ENCODE measurements at regions not wholly inside any gene's neighbourhood (a gene's known extent, or its start where the extent isn't known, plus 50 kb on each side); places are given as distances from the start of the nearest gene placed in this dataset.

- H3K4me1 ChIP-seq (ENCODE audit: control insufficient read depth in 3 of 3, insufficient read depth in 3 of 3, low read length in 3 of 3), result no peaks in the 10 kb centered on the region
These were observed 266.2 kb upstream of the IGF1R start for GRCh38 chr15:98382139-98382538.

GRCh38 chr15:98383571-98383970, 264.8 kb upstream of the IGF1R start:
- no peak overlapping the region for H3K27ac ChIP-seq (ENCODE audit: low read depth, low read length)
- no peaks in the 10 kb centered on the region for H3K9me3 ChIP-seq (ENCODE audit: control insufficient read depth in 3 of 3, low read length in 3 of 3)
- H3K9ac ChIP-seq (ENCODE audit: low read depth in 1 of 3, low read length in 3 of 3), result no peak overlapping the region
- H3K27me3 ChIP-seq (ENCODE audit: control insufficient read depth in 3 of 3, insufficient read depth in 3 of 3, low read length in 3 of 3), result peaks cover 7 to 24% (median 11%) of the 10 kb centered on the region in 3 donors
- no peaks in the 10 kb centered on the region for H3K4me1 ChIP-seq (ENCODE audit: control insufficient read depth in 3 of 3, insufficient read depth in 3 of 3, low read length in 3 of 3)
- H3K4me3 ChIP-seq (ENCODE audit: low read length in 3 of 3), result no peak overlapping the region
- H3K36me3 ChIP-seq (ENCODE audit: control insufficient read depth in 3 of 3, insufficient read depth in 3 of 3, low read length in 3 of 3), result no peaks in the 10 kb centered on the region

More at GRCh38 chr15:98382139-98382538, 266.2 kb upstream of the IGF1R start:
- Histone ChIP-seq H3K4me3 (ENCODE audit: low read length in 3 of 3) (no peak overlapping the region), H3K9me3 (ENCODE audit: control insufficient read depth in 3 of 3, low read length in 3 of 3) (no peaks in the 10 kb centered on the region), H3K27me3 (ENCODE audit: control insufficient read depth in 3 of 3, insufficient read depth in 3 of 3, low read length in 3 of 3) (peaks cover 7 to 24% (median 11%) of the 10 kb centered on the region in 3 donors), H3K9ac (ENCODE audit: low read depth in 1 of 3, low read length in 3 of 3) (no peak overlapping the region), H3K36me3 (ENCODE audit: control insufficient read depth in 3 of 3, insufficient read depth in 3 of 3, low read length in 3 of 3) (no peaks in the 10 kb centered on the region), H3K27ac (ENCODE audit: low read depth, low read length) (no peak overlapping the region)

- H3K27ac ChIP-seq (ENCODE audit: low read depth, low read length), result no peak overlapping the region
- no peaks in the 10 kb centered on the region for H3K9me3 ChIP-seq (ENCODE audit: control insufficient read depth in 3 of 3, low read length in 3 of 3)
- no peak overlapping the region for H3K4me3 ChIP-seq (ENCODE audit: low read length in 3 of 3)
- peaks cover 7 to 24% (median 11%) of the 10 kb centered on the region in 3 donors for H3K27me3 ChIP-seq (ENCODE audit: control insufficient read depth in 3 of 3, insufficient read depth in 3 of 3, low read length in 3 of 3)
- H3K9ac ChIP-seq (ENCODE audit: low read depth in 1 of 3, low read length in 3 of 3), result no peak overlapping the region
- H3K4me1 ChIP-seq (ENCODE audit: control insufficient read depth in 3 of 3, insufficient read depth in 3 of 3, low read length in 3 of 3), result no peaks in the 10 kb centered on the region
- no peaks in the 10 kb centered on the region for H3K36me3 ChIP-seq (ENCODE audit: control insufficient read depth in 3 of 3, insufficient read depth in 3 of 3, low read length in 3 of 3)
These were observed 263.9 kb upstream of the IGF1R start for GRCh38 chr15:98384328-98385029.

DNA sequence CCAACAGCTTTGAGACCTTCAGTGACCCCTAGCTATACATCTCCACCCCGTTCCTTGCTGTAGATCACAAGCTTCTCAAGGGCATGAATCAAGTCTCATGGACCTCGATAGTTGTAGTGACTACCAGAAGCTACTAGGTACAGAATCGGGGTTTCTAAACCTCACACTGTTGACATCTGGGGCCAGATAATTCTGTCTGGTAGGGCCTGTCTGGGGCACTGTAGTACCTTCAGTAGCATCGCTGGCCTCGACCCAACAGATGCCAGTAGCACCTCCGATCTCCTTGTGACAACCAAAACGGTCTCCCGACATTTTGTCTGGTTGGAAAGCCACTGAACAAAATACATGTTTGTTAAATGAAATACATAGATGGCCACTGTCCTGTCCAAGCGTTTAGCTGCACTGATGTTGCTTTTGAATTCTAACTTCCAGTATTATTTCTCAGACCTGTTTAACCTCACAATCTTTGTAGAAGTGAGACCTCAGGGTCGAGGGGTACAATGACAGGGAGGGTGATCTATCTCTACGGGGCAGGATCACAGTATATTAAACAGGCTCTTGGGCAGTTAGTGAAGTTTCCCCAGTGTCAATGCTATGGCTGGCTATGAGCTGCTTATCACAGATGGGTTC, 262.5 kb upstream of the IGF1R start:
- no peaks in the 10 kb centered on the region for H3K9me3 ChIP-seq (ENCODE audit: control insufficient read depth in 3 of 3, low read length in 3 of 3)
- peaks cover 7 to 24% (median 11%) of the 10 kb centered on the region in 3 donors for H3K27me3 ChIP-seq (ENCODE audit: control insufficient read depth in 3 of 3, insufficient read depth in 3 of 3, low read length in 3 of 3)
- no peaks in the 10 kb centered on the region for H3K36me3 ChIP-seq (ENCODE audit: control insufficient read depth in 3 of 3, insufficient read depth in 3 of 3, low read length in 3 of 3)
- no peak overlapping the region for H3K4me3 ChIP-seq (ENCODE audit: low read length in 3 of 3)
- no peak overlapping the region for H3K9ac ChIP-seq (ENCODE audit: low read depth in 1 of 3, low read length in 3 of 3)
- H3K4me1 ChIP-seq (ENCODE audit: control insufficient read depth in 3 of 3, insufficient read depth in 3 of 3, low read length in 3 of 3), result no peaks in the 10 kb centered on the region
- no peak overlapping the region for H3K27ac ChIP-seq (ENCODE audit: low read depth, low read length)

DNA sequence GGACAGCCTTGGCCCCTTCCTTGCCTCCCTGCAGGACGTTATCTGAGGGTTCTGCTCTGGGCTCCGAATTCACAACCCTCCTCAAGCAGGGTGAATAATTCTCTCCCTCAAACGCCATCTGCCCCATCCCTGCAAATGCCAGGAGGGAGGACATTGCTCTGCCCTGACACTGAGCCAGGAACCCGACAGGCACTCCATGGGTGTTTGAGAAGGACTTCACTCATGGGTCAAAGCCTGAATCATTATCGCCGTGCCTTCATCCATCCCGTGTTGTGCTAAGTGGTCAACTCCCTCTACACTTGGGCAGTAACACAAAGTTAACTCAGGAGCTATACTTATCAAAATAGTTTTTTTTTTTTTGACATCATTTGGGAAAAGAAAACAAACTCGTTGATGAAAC, 261.8 kb upstream of the IGF1R start:
- Histone ChIP-seq H3K9me3 (ENCODE audit: control insufficient read depth in 3 of 3, low read length in 3 of 3) (no peaks in the 10 kb centered on the region), H3K36me3 (ENCODE audit: control insufficient read depth in 3 of 3, insufficient read depth in 3 of 3, low read length in 3 of 3) (no peaks in the 10 kb centered on the region), H3K4me3 (ENCODE audit: low read length in 3 of 3) (no peak overlapping the region), H3K27me3 (ENCODE audit: control insufficient read depth in 3 of 3, insufficient read depth in 3 of 3, low read length in 3 of 3) (peaks cover 7 to 31% (median 11%) of the 10 kb centered on the region in 3 donors), H3K9ac (ENCODE audit: low read depth in 1 of 3, low read length in 3 of 3) (no peak overlapping the region), H3K27ac (ENCODE audit: low read depth, low read length) (no peak overlapping the region), H3K4me1 (ENCODE audit: control insufficient read depth in 3 of 3, insufficient read depth in 3 of 3, low read length in 3 of 3) (no peaks in the 10 kb centered on the region)

DNA sequence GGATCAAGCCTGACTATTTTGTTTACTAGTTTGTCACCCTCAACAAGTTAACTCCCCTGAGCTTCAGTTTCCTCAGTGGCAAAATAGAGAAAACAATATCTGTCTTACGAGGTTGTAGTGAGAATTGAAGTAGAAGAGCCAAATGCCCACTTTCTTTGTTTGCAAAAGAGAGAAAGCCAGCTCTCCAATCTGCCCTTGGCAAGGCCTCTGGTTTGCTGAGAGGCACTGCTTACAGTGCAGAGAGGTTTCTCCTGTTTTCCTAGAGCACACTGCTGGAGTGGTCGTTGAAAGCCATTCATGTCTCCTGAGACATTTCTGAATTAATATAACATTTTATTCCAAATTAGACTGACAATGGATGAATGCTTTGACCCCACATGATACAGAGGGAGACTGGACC, 260.5 kb upstream of the IGF1R start:
- H3K9me3 ChIP-seq (ENCODE audit: control insufficient read depth in 3 of 3, low read length in 3 of 3), result no peaks in the 10 kb centered on the region
- H3K27ac ChIP-seq (ENCODE audit: low read depth, low read length), result no peak overlapping the region
- H3K36me3 ChIP-seq (ENCODE audit: control insufficient read depth in 3 of 3, insufficient read depth in 3 of 3, low read length in 3 of 3), result no peaks in the 10 kb centered on the region
- H3K27me3 ChIP-seq (ENCODE audit: control insufficient read depth in 3 of 3, insufficient read depth in 3 of 3, low read length in 3 of 3), result peaks cover 7 to 26% (median 11%) of the 10 kb centered on the region in 3 donors
- H3K4me1 ChIP-seq (ENCODE audit: control insufficient read depth in 3 of 3, insufficient read depth in 3 of 3, low read length in 3 of 3), result no peaks in the 10 kb centered on the region
- no peak overlapping the region for H3K9ac ChIP-seq (ENCODE audit: low read depth in 1 of 3, low read length in 3 of 3)
- no peak overlapping the region for H3K4me3 ChIP-seq (ENCODE audit: low read length in 3 of 3)

DNA sequence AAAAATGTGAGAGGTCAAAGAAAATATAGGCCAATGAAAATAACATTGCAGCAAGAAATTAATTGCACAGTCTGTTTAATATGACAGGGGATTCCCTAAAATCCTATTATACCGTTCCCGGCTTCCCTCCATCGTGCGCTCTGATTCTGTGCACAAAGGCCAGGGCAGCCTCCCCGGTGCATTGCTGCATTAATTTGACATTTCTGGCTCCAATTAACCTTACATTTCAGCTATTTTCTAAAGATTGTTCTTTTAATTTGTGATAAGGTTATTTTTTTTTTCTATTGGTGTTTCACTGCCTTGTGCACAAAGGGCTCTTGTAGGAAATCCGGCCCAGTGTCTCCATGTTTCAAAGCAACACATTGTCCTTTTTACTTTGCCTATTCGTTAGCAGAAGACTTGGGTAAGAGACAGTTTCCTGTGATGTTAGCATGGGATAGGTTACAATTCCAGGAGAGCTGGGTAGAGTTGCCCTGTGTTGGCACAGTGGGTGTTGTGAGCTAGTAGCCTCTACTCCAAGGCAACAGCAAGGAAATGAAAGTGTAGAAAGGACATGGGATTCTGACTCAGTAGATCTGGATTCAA, 257.3 kb upstream of the IGF1R start:
- no peak overlapping the region for H3K4me3 ChIP-seq (ENCODE audit: low read length in 3 of 3)
- H3K9ac ChIP-seq (ENCODE audit: low read depth in 1 of 3, low read length in 3 of 3), result no peak overlapping the region
- H3K4me1 ChIP-seq (ENCODE audit: control insufficient read depth in 3 of 3, insufficient read depth in 3 of 3, low read length in 3 of 3), result no peaks in the 10 kb centered on the region
- H3K9me3 ChIP-seq (ENCODE audit: control insufficient read depth in 3 of 3, low read length in 3 of 3), result no peaks in the 10 kb centered on the region
- H3K36me3 ChIP-seq (ENCODE audit: control insufficient read depth in 3 of 3, insufficient read depth in 3 of 3, low read length in 3 of 3), result no peaks in the 10 kb centered on the region
- H3K27me3 ChIP-seq (ENCODE audit: control insufficient read depth in 3 of 3, insufficient read depth in 3 of 3, low read length in 3 of 3), result peaks cover 6 to 18% (median 8%) of the 10 kb centered on the region in 3 donors
- H3K27ac ChIP-seq (ENCODE audit: low read depth, low read length), result no peak overlapping the region

GRCh38 chr15:98391568-98391967, 256.8 kb upstream of the IGF1R start:
- H3K27ac ChIP-seq (ENCODE audit: low read depth, low read length), result no peak overlapping the region
- H3K27me3 ChIP-seq (ENCODE audit: control insufficient read depth in 3 of 3, insufficient read depth in 3 of 3, low read length in 3 of 3), result peaks cover 1 to 13% (median 3%) of the 10 kb centered on the region in 3 donors
- H3K36me3 ChIP-seq (ENCODE audit: control insufficient read depth in 3 of 3, insufficient read depth in 3 of 3, low read length in 3 of 3), result no peaks in the 10 kb centered on the region
- H3K9ac ChIP-seq (ENCODE audit: low read depth in 1 of 3, low read length in 3 of 3), result no peak overlapping the region
- H3K4me1 ChIP-seq (ENCODE audit: control insufficient read depth in 3 of 3, insufficient read depth in 3 of 3, low read length in 3 of 3), result no peaks in the 10 kb centered on the region
- no peak overlapping the region for H3K4me3 ChIP-seq (ENCODE audit: low read length in 3 of 3)
- no peaks in the 10 kb centered on the region for H3K9me3 ChIP-seq (ENCODE audit: control insufficient read depth in 3 of 3, low read length in 3 of 3)

DNA sequence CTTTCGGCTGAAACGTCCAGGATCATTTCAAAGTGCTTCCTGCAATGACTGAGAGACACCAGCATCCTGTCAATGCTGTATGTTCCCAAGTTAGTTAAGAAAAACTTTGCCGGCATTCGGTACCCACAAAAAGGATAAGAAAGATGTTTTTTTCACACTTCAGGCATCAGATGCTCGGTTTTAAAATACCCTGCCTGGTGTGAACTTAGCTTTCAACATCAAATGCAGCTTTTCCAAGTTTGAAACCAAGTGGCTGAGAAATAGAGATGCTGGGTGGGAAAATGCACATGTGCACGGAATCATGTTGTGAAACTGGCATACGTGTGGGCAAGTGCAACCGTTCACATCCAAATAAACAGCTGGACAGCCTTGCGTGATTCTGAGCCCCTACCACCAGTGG, 254.9 kb upstream of the IGF1R start:
- Histone ChIP-seq H3K27ac (ENCODE audit: low read depth, low read length) (no peak overlapping the region), H3K9me3 (ENCODE audit: control insufficient read depth in 3 of 3, low read length in 3 of 3) (no peaks in the 10 kb centered on the region), H3K4me1 (ENCODE audit: control insufficient read depth in 3 of 3, insufficient read depth in 3 of 3, low read length in 3 of 3) (no peaks in the 10 kb centered on the region), H3K27me3 (ENCODE audit: control insufficient read depth in 3 of 3, insufficient read depth in 3 of 3, low read length in 3 of 3) (peaks cover 0 to 12% (median 6%) of the 10 kb centered on the region in 3 donors), H3K4me3 (ENCODE audit: low read length in 3 of 3) (no peak overlapping the region), H3K36me3 (ENCODE audit: control insufficient read depth in 3 of 3, insufficient read depth in 3 of 3, low read length in 3 of 3) (no peaks in the 10 kb centered on the region), H3K9ac (ENCODE audit: low read depth in 1 of 3, low read length in 3 of 3) (no peak overlapping the region)

- peaks cover 0 to 14% (median 6%) of the 10 kb centered on the region in 3 donors for H3K27me3 ChIP-seq (ENCODE audit: control insufficient read depth in 3 of 3, insufficient read depth in 3 of 3, low read length in 3 of 3)
- no peaks in the 10 kb centered on the region for H3K36me3 ChIP-seq (ENCODE audit: control insufficient read depth in 3 of 3, insufficient read depth in 3 of 3, low read length in 3 of 3)
- no peaks in the 10 kb centered on the region for H3K4me1 ChIP-seq (ENCODE audit: control insufficient read depth in 3 of 3, insufficient read depth in 3 of 3, low read length in 3 of 3)
- H3K27ac ChIP-seq (ENCODE audit: low read depth, low read length), result no peak overlapping the region
- H3K4me3 ChIP-seq (ENCODE audit: low read length in 3 of 3), result no peak overlapping the region
- H3K9me3 ChIP-seq (ENCODE audit: control insufficient read depth in 3 of 3, low read length in 3 of 3), result no peaks in the 10 kb centered on the region
- no peak overlapping the region for H3K9ac ChIP-seq (ENCODE audit: low read depth in 1 of 3, low read length in 3 of 3)
These were observed 253.8 kb upstream of the IGF1R start for GRCh38 chr15:98394546-98394945.
